PC-9 (cell line): ENCODE measurements at regions not wholly inside any gene's neighbourhood (a gene's known extent, or its start where the extent isn't known, plus 50 kb on each side); places are given as distances from the start of the nearest gene placed in this dataset.

Experiments used
- BruUV-seq: library from RNA; stranded (reverse); fragments of 400-500 nt; replicated peaks from 2 replicates; lab custom pipeline; 2021; lab: Mats Ljungman, UMichigan
- CTCF ChIA-PET: fragments of 300-600 bp; sonication (Branson Sonifier 250); formaldehyde crosslinking; loops from one replicate; lab custom pipeline; 2022; ENCODE audit warnings: antibody characterized with exemption; lab: Charles Lee
- POLR2A ChIA-PET: fragments of 300-600 bp; sonication (Branson Sonifier 250); formaldehyde crosslinking; loops from one replicate; lab custom pipeline; 2022; ENCODE audit warnings: antibody characterized with exemption; ENCODE audit not compliant: unreplicated experiment; lab: Charles Lee
- DNase-seq, 2 experiments: peaks; one replicate each; pipeline versions ENCODE4 v3.0.0 to v3.0.0-alpha.2; 2015 to 2022; ENCODE audit warnings: mixed read lengths in 1 of 2
- H2AFZ ChIP-seq: fragments of 200-600 bp; sonication (generic); 2 replicates; pipeline ENCODE4 v1.8.1; 2017; ENCODE audit warnings: antibody characterized with exemption
- H3F3A ChIP-seq: fragments of 200-600 bp; sonication (generic); 2 replicates; pipeline ENCODE4 v1.8.1; 2017; ENCODE audit warnings: antibody characterized with exemption, mild to moderate bottlenecking, low read depth; ENCODE audit not compliant: insufficient read depth
- H3K27ac ChIP-seq: fragments of 200-600 bp; sonication (generic); 2 replicates; pipeline ENCODE4 v1.6.1; 2016; ENCODE audit warnings: mixed run types
- H3K27me3 ChIP-seq: fragments of 200-600 bp; sonication (generic); 2 replicates; pipeline ENCODE4 v1.6.1; 2016; ENCODE audit warnings: low read depth, mixed run types; ENCODE audit not compliant: insufficient read depth
- H3K36me3 ChIP-seq: fragments of 200-600 bp; sonication (generic); 2 replicates; pipeline ENCODE4 v1.6.1; 2016; ENCODE audit warnings: low read depth, mixed run types
- H3K4me1 ChIP-seq: fragments of 200-600 bp; sonication (generic); replicated peaks from 2 replicates; pipeline ENCODE4 v1.6.1; 2016; ENCODE audit warnings: mixed run types; ENCODE audit not compliant: insufficient read depth
- H3K4me2 ChIP-seq: fragments of 200-600 bp; sonication (generic); 2 replicates; pipeline ENCODE4 v1.6.1; 2017; ENCODE audit warnings: mixed run types
- H3K4me3 ChIP-seq: fragments of 200-600 bp; sonication (generic); 2 replicates; pipeline ENCODE4 v1.6.1; 2016; ENCODE audit warnings: mixed run types
- H3K79me2 ChIP-seq: fragments of 200-600 bp; sonication (generic); 2 replicates; pipeline ENCODE4 v1.6.1; 2017; ENCODE audit warnings: low read depth, mixed run types
- H3K9me2 ChIP-seq: fragments of 200-600 bp; sonication (generic); 2 replicates; pipeline ENCODE4 v1.8.1; 2017; ENCODE audit warnings: mild to moderate bottlenecking; ENCODE audit not compliant: insufficient read depth
- H3K9me3 ChIP-seq: fragments of 200-600 bp; sonication (generic); 2 replicates; pipeline ENCODE4 v1.8.1; 2016; ENCODE audit warnings: low read depth; ENCODE audit not compliant: insufficient read depth
- H4K20me1 ChIP-seq: fragments of 200-600 bp; sonication (generic); 2 replicates; pipeline ENCODE4 v1.8.1; 2017; ENCODE audit not compliant: insufficient read depth
- EZH2 ChIP-seq: fragments of 200-600 bp; sonication (generic); IDR thresholded peaks from 2 replicates; pipeline ENCODE4 v1.8.0; 2017; ENCODE audit warnings: antibody characterized with exemption, low read depth
- intact Hi-C: fragments of 100-400 bp; cut with micrococcal nuclease; formaldehyde crosslinking; loops from one replicate; pipeline ENCODE4 v1.10.0; 2022; ENCODE audit not compliant: unreplicated experiment
- TF ChIP-seq, protein P1 (sequence below): fragments of 200-600 bp; sonication (generic); conservative IDR thresholded peaks from 2 replicates; pipeline ENCODE4 v1.6.1; 2017; ENCODE audit warnings: mixed run types, antibody characterized with exemption, mild to moderate bottlenecking, moderate library complexity

DNA sequence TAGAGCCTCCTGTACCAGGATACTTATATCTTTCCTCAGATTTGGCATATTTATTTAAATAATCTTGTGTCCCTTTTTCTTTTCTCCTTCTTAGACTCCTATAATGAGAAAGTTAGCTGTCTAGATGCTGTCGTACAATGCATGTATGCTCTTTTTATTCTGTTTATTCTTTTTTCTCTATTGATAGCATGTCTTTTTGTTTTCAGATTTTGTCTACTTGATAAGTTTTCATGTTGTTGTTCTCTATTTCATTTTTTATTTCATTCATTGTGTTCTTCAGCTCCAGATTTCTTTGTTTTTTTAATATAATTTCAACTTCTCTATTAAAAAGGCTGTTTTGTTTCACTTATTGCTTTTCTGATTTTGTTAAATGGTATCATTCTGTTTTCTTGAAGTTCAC, 674.3 kb upstream of the POU3F3 start:
- H4K20me1 ChIP-seq, result no peaks in the 10 kb centered on the region
- BruUV-seq, result no TSS peak
- H3K36me3 ChIP-seq, result no peaks in the 10 kb centered on the region
- no peak overlapping the region for H3K4me3 ChIP-seq
- H3K27me3 ChIP-seq, result no peaks in the 10 kb centered on the region
- H3F3A ChIP-seq, result no peaks in the 10 kb centered on the region
- DNase-seq, result no peak
- CTCF ChIA-PET, result no interaction called here
- H3K27ac ChIP-seq, result no peak overlapping the region
- peaks cover 5% of the 10 kb centered on the region; the same call in 1 of the 2 replicates for H3K9me3 ChIP-seq
- H3K79me2 ChIP-seq, result no peaks in the 10 kb centered on the region
- H3K4me1 ChIP-seq, result no peaks in the 10 kb centered on the region
- H2AFZ ChIP-seq, result no peak overlapping the region
- H3K4me2 ChIP-seq, result no peak overlapping the region
- intact Hi-C loops, result no loop called here
- no peaks in the 10 kb centered on the region for H3K9me2 ChIP-seq
- TF ChIP-seq, protein P1, sequence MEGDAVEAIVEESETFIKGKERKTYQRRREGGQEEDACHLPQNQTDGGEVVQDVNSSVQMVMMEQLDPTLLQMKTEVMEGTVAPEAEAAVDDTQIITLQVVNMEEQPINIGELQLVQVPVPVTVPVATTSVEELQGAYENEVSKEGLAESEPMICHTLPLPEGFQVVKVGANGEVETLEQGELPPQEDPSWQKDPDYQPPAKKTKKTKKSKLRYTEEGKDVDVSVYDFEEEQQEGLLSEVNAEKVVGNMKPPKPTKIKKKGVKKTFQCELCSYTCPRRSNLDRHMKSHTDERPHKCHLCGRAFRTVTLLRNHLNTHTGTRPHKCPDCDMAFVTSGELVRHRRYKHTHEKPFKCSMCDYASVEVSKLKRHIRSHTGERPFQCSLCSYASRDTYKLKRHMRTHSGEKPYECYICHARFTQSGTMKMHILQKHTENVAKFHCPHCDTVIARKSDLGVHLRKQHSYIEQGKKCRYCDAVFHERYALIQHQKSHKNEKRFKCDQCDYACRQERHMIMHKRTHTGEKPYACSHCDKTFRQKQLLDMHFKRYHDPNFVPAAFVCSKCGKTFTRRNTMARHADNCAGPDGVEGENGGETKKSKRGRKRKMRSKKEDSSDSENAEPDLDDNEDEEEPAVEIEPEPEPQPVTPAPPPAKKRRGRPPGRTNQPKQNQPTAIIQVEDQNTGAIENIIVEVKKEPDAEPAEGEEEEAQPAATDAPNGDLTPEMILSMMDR, result no peak
- TF ChIP-seq EZH2, result no peak
- POLR2A ChIA-PET, result no interaction called here

DNA sequence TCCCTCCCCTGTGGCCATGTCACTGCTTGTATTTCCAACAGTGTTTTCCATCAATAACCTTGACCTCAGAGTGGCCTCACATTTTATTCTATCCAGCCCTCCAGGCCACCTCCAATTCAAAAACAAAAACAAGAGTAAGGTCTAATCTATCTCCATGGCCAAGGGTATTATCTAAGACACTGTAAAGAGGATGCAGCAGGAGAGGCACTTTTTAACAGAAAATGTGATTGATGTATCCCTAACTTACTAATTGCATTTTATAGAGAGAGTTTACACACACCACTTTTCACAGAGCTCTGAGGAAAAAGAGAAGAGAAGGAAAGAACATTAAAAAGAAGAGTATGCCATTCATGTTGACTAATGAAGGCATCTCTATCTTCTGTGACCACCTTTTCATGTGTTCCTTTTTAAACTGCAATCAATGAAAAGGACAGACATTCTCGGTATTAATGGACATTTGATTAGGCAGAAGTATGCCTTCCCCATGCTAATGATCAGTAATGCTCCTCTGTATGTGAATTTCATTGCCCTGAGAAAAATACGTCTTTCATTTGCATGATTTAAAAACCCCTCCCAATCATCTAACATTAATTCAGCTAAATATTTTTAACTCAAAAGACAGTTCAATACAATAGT, 653.3 kb upstream of the POU3F3 start:
- no peaks in the 10 kb centered on the region for H3K79me2 ChIP-seq
- no peaks in the 10 kb centered on the region for H3K9me2 ChIP-seq
- no peak for DNase-seq
- H2AFZ ChIP-seq, result no peak overlapping the region
- H3K4me1 ChIP-seq, result no peaks in the 10 kb centered on the region
- no peaks in the 10 kb centered on the region for H3K27me3 ChIP-seq
- no peak for TF ChIP-seq EZH2
- TF ChIP-seq, protein P1, result no peak
- no TSS peak for BruUV-seq
- H3K9me3 ChIP-seq, result no peaks in the 10 kb centered on the region
- no peak overlapping the region for H3K4me3 ChIP-seq
- no peaks in the 10 kb centered on the region for H3F3A ChIP-seq
- no peaks in the 10 kb centered on the region for H3K36me3 ChIP-seq
- H4K20me1 ChIP-seq, result no peaks in the 10 kb centered on the region
- intact Hi-C loops, result no loop called here
- H3K27ac ChIP-seq, result no peak overlapping the region
- no peak overlapping the region for H3K4me2 ChIP-seq
- POLR2A ChIA-PET, result no interaction called here
- CTCF ChIA-PET, result no interaction called here

DNA sequence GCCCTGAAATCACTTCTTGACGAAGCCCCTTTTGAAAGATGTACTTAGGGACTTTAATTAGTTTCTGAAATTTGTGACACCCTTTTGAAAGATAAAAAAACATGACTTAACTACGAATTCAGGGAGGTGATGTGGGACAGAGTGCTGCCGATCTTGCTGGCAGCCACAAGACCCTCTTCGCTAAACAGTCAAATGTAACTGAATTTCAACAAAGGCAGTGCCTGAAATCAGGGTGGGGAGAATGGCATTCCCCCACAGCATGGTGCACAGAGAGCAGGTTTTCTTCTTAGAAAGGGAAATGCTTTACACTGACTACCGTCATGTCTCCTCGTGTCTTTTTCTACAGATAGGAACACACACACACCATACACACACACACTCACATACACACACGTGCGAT, 640.2 kb upstream of the POU3F3 start:
- Histone ChIP-seq H3K27me3 (peaks cover 4% of the 10 kb centered on the region; the same call in 1 of the 2 replicates), H3F3A (no peaks in the 10 kb centered on the region), H3K4me2 (no peak overlapping the region), H3K27ac (no peak overlapping the region), H3K9me2 (no peaks in the 10 kb centered on the region), H4K20me1 (no peaks in the 10 kb centered on the region), H3K36me3 (no peaks in the 10 kb centered on the region), H3K9me3 (no peaks in the 10 kb centered on the region), H3K79me2 (no peaks in the 10 kb centered on the region), H3K4me1 (no peaks in the 10 kb centered on the region), H2AFZ (no peak overlapping the region), H3K4me3 (no peak overlapping the region)
- POLR2A ChIA-PET, result no interaction called here
- CTCF ChIA-PET, result no interaction called here
- no TSS peak for BruUV-seq
- no peak for DNase-seq
- TF ChIP-seq EZH2, result no peak
- TF ChIP-seq, protein P1, result no peak
- intact Hi-C loops, result no loop called here
